Thymus (tissue), 11 donors: ENCODE measurements at regions not wholly inside any gene's neighbourhood (a gene's known extent, or its start where the extent isn't known, plus 50 kb on each side); places are given as distances from the start of the nearest gene placed in this dataset.
"Not testable (repeated sequence)": the region's sequence is repeated elsewhere in the genome, so short reads cannot be mapped to it uniquely, and the experiment has no call there.

Source experiments
- DNase-seq, 9 donors: peaks; one replicate each; pipeline ENCODE4 v3.0.0-alpha.2; 2013; ENCODE audit warnings: low spot score in 9 of 9, low read depth in 6 of 9, missing footprints in 1 of 9
- H3K27ac ChIP-seq, 2 donors: one replicate each; pipeline ENCODE4 v1.5.1; 2013; ENCODE audit warnings: control low read depth in 1 of 2, low read depth in 1 of 2, low read length in 1 of 2, mild to moderate bottlenecking in 1 of 2, moderate library complexity in 1 of 2
- H3K27me3 ChIP-seq, 2 donors: one replicate each; pipeline ENCODE4 v1.5.1; 2013; ENCODE audit warnings: low read length in 1 of 2; ENCODE audit not compliant: control insufficient read depth in 2 of 2, insufficient read depth in 1 of 2
- H3K36me3 ChIP-seq, 2 donors: one replicate each; pipeline ENCODE4 v1.5.1; 2013; ENCODE audit warnings: low read length in 1 of 2, mild to moderate bottlenecking in 1 of 2, moderate library complexity in 1 of 2; ENCODE audit not compliant: control insufficient read depth in 2 of 2, insufficient read depth in 2 of 2
- H3K4me1 ChIP-seq, 2 donors: one replicate each; pipeline ENCODE4 v1.5.1; 2013; ENCODE audit warnings: low read length in 2 of 2; ENCODE audit not compliant: control insufficient read depth in 2 of 2, insufficient read depth in 2 of 2
- H3K4me3 ChIP-seq, 2 donors: one replicate each; pipeline ENCODE4 v1.5.1; 2013; ENCODE audit warnings: low read length in 2 of 2, control low read depth in 1 of 2, mild to moderate bottlenecking in 1 of 2
- H3K9me3 ChIP-seq, 2 donors: one replicate each; pipeline ENCODE4 v1.5.1; 2013; ENCODE audit warnings: low read length in 1 of 2, mild to moderate bottlenecking in 1 of 2; ENCODE audit not compliant: control insufficient read depth in 2 of 2, insufficient read depth in 1 of 2
- WGBS: extraction: QIAGEN DNeasy Blood & Tissue Kit; methylation state at CpG from one replicate; pipeline ENCODE4 v1.1.7; 2013; 5-methylcytosine and 5-hydroxymethylcytosine counted together
- donor health status: healthy.

- not testable (repeated sequence) for H3K36me3 ChIP-seq, DNase-seq, H3K9me3 ChIP-seq, H3K4me1 ChIP-seq, H3K4me3 ChIP-seq, H3K27me3 ChIP-seq, H3K27ac ChIP-seq
- 88% methylated on average over 5 of the region's 5 CpGs for WGBS
These were observed 269.9 kb upstream of the NR2F2 start for GRCh38 chr15:96060591-96060990.

GRCh38 chr15:96064351-96064756 is 266.1 kb upstream of the NR2F2 start:
- no peak for DNase-seq
- Histone ChIP-seq H3K9me3 (no peaks in the 10 kb centered on the region), H3K4me1 (no peaks in the 10 kb centered on the region), H3K27ac (no peak overlapping the region), H3K36me3 (no peaks in the 10 kb centered on the region), H3K4me3 (no peak overlapping the region), H3K27me3 (no peaks in the 10 kb centered on the region)
- 93% methylated on average over 3 of the region's 3 CpGs for WGBS

GRCh38 chr15:96066126-96066525 is 264.4 kb upstream of the NR2F2 start:
- H3K4me3 ChIP-seq, result no peak overlapping the region
- no peak for DNase-seq

GRCh38 chr15:96066852-96067495 is 263.5 kb upstream of the NR2F2 start:
- Histone ChIP-seq H3K27ac (no peak overlapping the region), H3K27me3 (no peaks in the 10 kb centered on the region), H3K36me3 (no peaks in the 10 kb centered on the region), H3K4me3 (no peak overlapping the region), H3K4me1 (no peaks in the 10 kb centered on the region), H3K9me3 (no peaks in the 10 kb centered on the region)
- DNase-seq, result no peak
- 78% methylated on average over 8 of the region's 8 CpGs for WGBS

More at GRCh38 chr15:96066126-96066525, 264.4 kb upstream of the NR2F2 start:
- Histone ChIP-seq H3K9me3 (no peaks in the 10 kb centered on the region), H3K27me3 (no peaks in the 10 kb centered on the region), H3K4me1 (no peaks in the 10 kb centered on the region), H3K27ac (no peak overlapping the region), H3K36me3 (no peaks in the 10 kb centered on the region)
- 91% methylated on average over 4 of the region's 4 CpGs for WGBS

GRCh38 chr15:96067677-96068076 is 262.8 kb upstream of the NR2F2 start:
- no peak overlapping the region for H3K4me3 ChIP-seq
- no peaks in the 10 kb centered on the region for H3K27me3 ChIP-seq
- no peaks in the 10 kb centered on the region for H3K4me1 ChIP-seq
- H3K36me3 ChIP-seq, result no peaks in the 10 kb centered on the region
- DNase-seq, result no peak
- no peak overlapping the region for H3K27ac ChIP-seq
- no peaks in the 10 kb centered on the region for H3K9me3 ChIP-seq
- WGBS, result 98% methylated on average over 2 of the region's 2 CpGs

- DNase-seq, result no peak
- Histone ChIP-seq H3K9me3 (no peaks in the 10 kb centered on the region), H3K27me3 (no peaks in the 10 kb centered on the region), H3K4me3 (no peak overlapping the region), H3K4me1 (no peaks in the 10 kb centered on the region), H3K36me3 (no peaks in the 10 kb centered on the region), H3K27ac (no peak overlapping the region)
- 97% methylated on average over 3 of the region's 3 CpGs for WGBS
These were observed 261.6 kb upstream of the NR2F2 start for GRCh38 chr15:96068897-96069296.

GRCh38 chr15:96070636-96071035 is 259.9 kb upstream of the NR2F2 start:
- Histone ChIP-seq H3K36me3 (no peaks in the 10 kb centered on the region), H3K27me3 (no peaks in the 10 kb centered on the region), H3K4me3 (no peak overlapping the region), H3K27ac (no peak overlapping the region), H3K9me3 (no peaks in the 10 kb centered on the region), H3K4me1 (no peaks in the 10 kb centered on the region)
- DNase-seq, result no peak
- 93% methylated on average over 8 of the region's 8 CpGs for WGBS

GRCh38 chr15:96072821-96073220 is 257.7 kb upstream of the NR2F2 start:
- no peak for DNase-seq
- H3K27me3 ChIP-seq, result no peaks in the 10 kb centered on the region
- no peak overlapping the region for H3K4me3 ChIP-seq
- no peaks in the 10 kb centered on the region for H3K36me3 ChIP-seq
- H3K9me3 ChIP-seq, result no peaks in the 10 kb centered on the region
- WGBS, result 98% methylated on average over 2 of the region's 2 CpGs
- no peak overlapping the region for H3K27ac ChIP-seq
- no peaks in the 10 kb centered on the region for H3K4me1 ChIP-seq

- Histone ChIP-seq H3K36me3 (no peaks in the 10 kb centered on the region), H3K4me3 (no peak overlapping the region), H3K27ac (no peak overlapping the region), H3K9me3 (no peaks in the 10 kb centered on the region), H3K4me1 (no peaks in the 10 kb centered on the region), H3K27me3 (no peaks in the 10 kb centered on the region)
- WGBS, result 90% methylated on average over 4 of the region's 4 CpGs
- no peak for DNase-seq
These were observed 256.6 kb upstream of the NR2F2 start for GRCh38 chr15:96073908-96074307.

- Histone ChIP-seq H3K27ac (no peak overlapping the region), H3K27me3 (no peaks in the 10 kb centered on the region), H3K4me3 (no peak overlapping the region), H3K9me3 (no peaks in the 10 kb centered on the region), H3K4me1 (no peaks in the 10 kb centered on the region), H3K36me3 (no peaks in the 10 kb centered on the region)
- no peak for DNase-seq
- 81% methylated on average over 2 of the region's 2 CpGs for WGBS
These were observed 254.6 kb upstream of the NR2F2 start for GRCh38 chr15:96075895-96076294.
